MM.1S (cell line): ENCODE measurements at regions not wholly inside any gene's neighbourhood (a gene's known extent, or its start where the extent isn't known, plus 50 kb on each side); places are given as distances from the start of the nearest gene placed in this dataset.

ENCODE experiments used
- EZH2phosphoT487 ChIP-seq: fragments of 300-600 bp; sonication (generic); IDR thresholded peaks from 2 replicates; pipeline ENCODE4 v1.6.1; 2018; ENCODE audit warnings: antibody characterized with exemption, low read length
- TF ChIP-seq, protein P1 (sequence below): fragments of 300-600 bp; sonication (generic); IDR thresholded peaks from 2 replicates; pipeline ENCODE4 v1.5.1; 2016; ENCODE audit warnings: antibody characterized with exemption, low read length, mixed read lengths

DNA sequence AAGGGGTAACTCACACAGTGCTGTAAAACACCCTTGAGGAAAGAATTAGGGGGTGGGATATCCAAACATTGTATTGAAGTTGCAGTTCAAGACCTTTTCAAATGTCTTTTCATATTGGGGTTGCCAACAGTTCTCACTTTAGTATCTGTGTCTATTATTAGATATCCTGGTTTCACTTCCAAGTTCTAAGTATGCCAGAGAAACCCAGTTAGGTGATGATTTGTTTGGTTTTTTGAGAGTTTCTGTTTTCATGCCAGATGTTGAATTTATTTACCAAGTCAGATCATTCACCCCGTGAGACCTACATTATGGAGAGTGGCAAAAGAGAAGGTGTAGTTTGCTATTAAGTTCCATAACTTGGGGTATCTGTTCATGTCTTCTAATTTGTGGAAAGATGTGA is 64.5 kb downstream of the C9orf152 start:
- TF ChIP-seq, protein P1, sequence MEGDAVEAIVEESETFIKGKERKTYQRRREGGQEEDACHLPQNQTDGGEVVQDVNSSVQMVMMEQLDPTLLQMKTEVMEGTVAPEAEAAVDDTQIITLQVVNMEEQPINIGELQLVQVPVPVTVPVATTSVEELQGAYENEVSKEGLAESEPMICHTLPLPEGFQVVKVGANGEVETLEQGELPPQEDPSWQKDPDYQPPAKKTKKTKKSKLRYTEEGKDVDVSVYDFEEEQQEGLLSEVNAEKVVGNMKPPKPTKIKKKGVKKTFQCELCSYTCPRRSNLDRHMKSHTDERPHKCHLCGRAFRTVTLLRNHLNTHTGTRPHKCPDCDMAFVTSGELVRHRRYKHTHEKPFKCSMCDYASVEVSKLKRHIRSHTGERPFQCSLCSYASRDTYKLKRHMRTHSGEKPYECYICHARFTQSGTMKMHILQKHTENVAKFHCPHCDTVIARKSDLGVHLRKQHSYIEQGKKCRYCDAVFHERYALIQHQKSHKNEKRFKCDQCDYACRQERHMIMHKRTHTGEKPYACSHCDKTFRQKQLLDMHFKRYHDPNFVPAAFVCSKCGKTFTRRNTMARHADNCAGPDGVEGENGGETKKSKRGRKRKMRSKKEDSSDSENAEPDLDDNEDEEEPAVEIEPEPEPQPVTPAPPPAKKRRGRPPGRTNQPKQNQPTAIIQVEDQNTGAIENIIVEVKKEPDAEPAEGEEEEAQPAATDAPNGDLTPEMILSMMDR, result no peak
- TF ChIP-seq EZH2phosphoT487, result no peak
